ENCODE measurements at regions not wholly inside any gene's neighbourhood (a gene's known extent, or its start where the extent isn't known, plus 50 kb on each side); places are given as distances from the start of the nearest gene placed in this dataset.

DNA sequence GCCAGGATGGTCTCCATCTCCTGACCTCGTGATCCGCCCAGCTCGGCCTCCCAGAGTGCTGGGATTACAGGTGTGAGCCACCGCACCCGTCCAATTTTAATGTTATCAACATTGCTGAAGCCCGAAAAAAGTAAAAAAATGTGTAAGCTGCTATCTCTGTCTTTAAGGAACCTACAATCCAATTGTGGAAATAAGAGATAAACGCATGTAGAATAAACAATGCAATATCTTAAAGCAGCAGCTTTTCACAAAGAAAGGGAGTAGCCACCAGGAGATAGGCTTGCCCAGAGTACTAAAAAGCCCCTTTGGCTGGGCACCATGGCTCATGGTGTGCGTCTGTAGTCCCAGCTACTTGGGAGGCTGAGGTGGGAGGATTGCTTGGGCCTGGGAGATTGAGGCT lies 282.9 kb upstream of the LYZL1 start:
- H3K9me2 ChIP-seq (replicated peaks; ENCODE audit: control insufficient read depth, low read length): no peaks in the 10 kb centered on the region
- TF ChIP-seq, protein P1, sequence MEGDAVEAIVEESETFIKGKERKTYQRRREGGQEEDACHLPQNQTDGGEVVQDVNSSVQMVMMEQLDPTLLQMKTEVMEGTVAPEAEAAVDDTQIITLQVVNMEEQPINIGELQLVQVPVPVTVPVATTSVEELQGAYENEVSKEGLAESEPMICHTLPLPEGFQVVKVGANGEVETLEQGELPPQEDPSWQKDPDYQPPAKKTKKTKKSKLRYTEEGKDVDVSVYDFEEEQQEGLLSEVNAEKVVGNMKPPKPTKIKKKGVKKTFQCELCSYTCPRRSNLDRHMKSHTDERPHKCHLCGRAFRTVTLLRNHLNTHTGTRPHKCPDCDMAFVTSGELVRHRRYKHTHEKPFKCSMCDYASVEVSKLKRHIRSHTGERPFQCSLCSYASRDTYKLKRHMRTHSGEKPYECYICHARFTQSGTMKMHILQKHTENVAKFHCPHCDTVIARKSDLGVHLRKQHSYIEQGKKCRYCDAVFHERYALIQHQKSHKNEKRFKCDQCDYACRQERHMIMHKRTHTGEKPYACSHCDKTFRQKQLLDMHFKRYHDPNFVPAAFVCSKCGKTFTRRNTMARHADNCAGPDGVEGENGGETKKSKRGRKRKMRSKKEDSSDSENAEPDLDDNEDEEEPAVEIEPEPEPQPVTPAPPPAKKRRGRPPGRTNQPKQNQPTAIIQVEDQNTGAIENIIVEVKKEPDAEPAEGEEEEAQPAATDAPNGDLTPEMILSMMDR (IDR thresholded peaks at IDR 0.05; ENCODE audit: low read depth, low read length, poor library complexity, severe bottlenecking): no peak
- TF ChIP-seq EZH2phosphoT487 (IDR thresholded peaks at IDR 0.05; ENCODE audit: borderline replicate concordance, low read length): no peak
- H3K9me3 ChIP-seq (ENCODE audit: control insufficient read depth, insufficient read depth, low read length): no peaks in the 10 kb centered on the region
- no peaks in the 10 kb centered on the region for H4K20me1 ChIP-seq (ENCODE audit: control insufficient read depth, insufficient read depth, low read depth, low read length)
- H3K4me2 ChIP-seq (ENCODE audit: low read length): no peak overlapping the region
- no peaks in the 10 kb centered on the region for H3K79me2 ChIP-seq (ENCODE audit: control insufficient read depth, low read length)
- no peak overlapping the region for H3K27ac ChIP-seq (ENCODE audit: low read depth, low read length)
- H3K4me3 ChIP-seq (ENCODE audit: low read length): no peak overlapping the region
- no peaks in the 10 kb centered on the region for H3K36me3 ChIP-seq (ENCODE audit: control insufficient read depth, low read length)
- no peaks in the 10 kb centered on the region for H3K27me3 ChIP-seq (ENCODE audit: control insufficient read depth, low read length)
- no peaks in the 10 kb centered on the region for H3F3A ChIP-seq (ENCODE audit: control insufficient read depth, insufficient read depth)
- no peaks in the 10 kb centered on the region for H3K4me1 ChIP-seq (ENCODE audit: control insufficient read depth, low read length)

DNA sequence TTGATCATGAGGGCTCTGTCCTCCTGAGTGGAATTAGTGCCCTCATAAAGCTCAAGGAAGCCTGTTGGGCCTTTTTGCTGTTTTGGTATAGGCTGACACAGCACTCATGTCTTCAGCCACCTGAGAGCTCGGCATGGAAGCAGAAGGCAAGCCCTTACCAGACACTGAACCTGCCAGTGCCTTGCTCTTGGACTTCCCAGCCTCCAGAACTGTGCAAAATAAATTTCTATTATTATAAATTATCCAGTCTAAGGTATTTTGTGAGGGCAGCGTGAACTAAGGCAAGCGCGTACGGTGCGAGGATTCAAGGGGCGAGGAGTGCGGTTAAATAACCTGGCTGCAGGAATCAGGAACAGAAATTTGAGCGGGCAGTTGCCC lies 281.5 kb upstream of the LYZL1 start:
- no peaks in the 10 kb centered on the region for H4K20me1 ChIP-seq (ENCODE audit: control insufficient read depth, insufficient read depth, low read depth, low read length)
- no peaks in the 10 kb centered on the region for H3K9me3 ChIP-seq (ENCODE audit: control insufficient read depth, insufficient read depth, low read length)
- H3K4me3 ChIP-seq (ENCODE audit: low read length): no peak overlapping the region
- H3K4me1 ChIP-seq (ENCODE audit: control insufficient read depth, low read length): no peaks in the 10 kb centered on the region
- H3K79me2 ChIP-seq (ENCODE audit: control insufficient read depth, low read length): no peaks in the 10 kb centered on the region
- TF ChIP-seq EZH2phosphoT487 (IDR thresholded peaks at IDR 0.05; ENCODE audit: borderline replicate concordance, low read length): no peak
- TF ChIP-seq, protein P1 (IDR thresholded peaks at IDR 0.05; ENCODE audit: low read depth, low read length, poor library complexity, severe bottlenecking): no peak
- no peaks in the 10 kb centered on the region for H3F3A ChIP-seq (ENCODE audit: control insufficient read depth, insufficient read depth)
- H3K9me2 ChIP-seq (replicated peaks; ENCODE audit: control insufficient read depth, low read length): no peaks in the 10 kb centered on the region
- H3K36me3 ChIP-seq (ENCODE audit: control insufficient read depth, low read length): no peaks in the 10 kb centered on the region
- H3K27me3 ChIP-seq (ENCODE audit: control insufficient read depth, low read length): no peaks in the 10 kb centered on the region
- H3K27ac ChIP-seq (ENCODE audit: low read depth, low read length): no peak overlapping the region
- H3K4me2 ChIP-seq (ENCODE audit: low read length): no peak overlapping the region

DNA sequence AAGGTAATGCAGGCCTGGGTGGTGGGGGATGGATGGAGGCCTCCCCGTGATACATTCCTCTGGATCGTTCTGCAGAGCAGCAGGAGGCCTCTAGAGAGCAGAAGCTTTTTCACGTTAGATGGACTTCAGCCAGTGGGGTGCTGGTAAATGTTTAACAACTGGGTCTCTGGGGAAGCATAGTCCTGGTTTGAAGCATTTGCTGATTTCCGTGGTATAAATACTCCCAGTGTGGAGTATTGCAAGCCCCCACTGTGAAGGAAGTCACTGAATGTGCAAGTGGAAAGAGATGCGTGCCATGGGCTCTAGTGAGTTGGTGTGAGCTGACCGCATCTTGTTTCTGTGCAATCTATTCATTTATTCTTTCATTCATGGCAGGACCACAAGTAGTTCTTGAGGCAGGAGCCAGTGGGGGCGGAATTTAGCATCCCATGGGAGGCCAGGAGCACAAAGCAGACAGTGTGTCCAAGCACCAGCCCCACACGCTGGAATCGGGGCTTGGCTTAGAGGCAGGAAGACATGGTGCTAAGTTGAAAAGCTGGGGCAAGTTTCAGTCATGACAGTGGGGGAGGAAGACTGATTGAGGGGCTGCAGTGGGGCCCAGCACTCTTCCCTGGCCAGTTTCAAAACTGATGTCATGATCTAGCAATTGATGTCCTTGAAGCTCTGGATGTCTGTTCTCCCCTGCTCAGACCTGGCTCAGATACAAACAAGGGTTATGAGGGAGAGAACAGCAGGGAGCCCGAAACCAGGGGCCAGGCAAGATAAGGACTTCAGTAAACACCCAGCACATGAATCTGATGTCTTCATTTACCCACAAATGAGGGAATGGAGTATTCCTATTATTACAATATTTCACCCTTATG lies 280.9 kb upstream of the LYZL1 start:
- H3K4me3 ChIP-seq (ENCODE audit: low read length): no peak overlapping the region
- H3K9me3 ChIP-seq (ENCODE audit: control insufficient read depth, insufficient read depth, low read length): no peaks in the 10 kb centered on the region
- H3K9me2 ChIP-seq (replicated peaks; ENCODE audit: control insufficient read depth, low read length): no peaks in the 10 kb centered on the region
- H3K27ac ChIP-seq (ENCODE audit: low read depth, low read length): no peak overlapping the region
- H3K4me1 ChIP-seq (ENCODE audit: control insufficient read depth, low read length): no peaks in the 10 kb centered on the region
- no peak for TF ChIP-seq EZH2phosphoT487 (IDR thresholded peaks at IDR 0.05; ENCODE audit: borderline replicate concordance, low read length)
- TF ChIP-seq, protein P1 (IDR thresholded peaks at IDR 0.05; ENCODE audit: low read depth, low read length, poor library complexity, severe bottlenecking): no peak
- no peaks in the 10 kb centered on the region for H3F3A ChIP-seq (ENCODE audit: control insufficient read depth, insufficient read depth)
- no peaks in the 10 kb centered on the region for H3K36me3 ChIP-seq (ENCODE audit: control insufficient read depth, low read length)
- no peaks in the 10 kb centered on the region for H3K79me2 ChIP-seq (ENCODE audit: control insufficient read depth, low read length)
- H3K4me2 ChIP-seq (ENCODE audit: low read length): no peak overlapping the region
- no peaks in the 10 kb centered on the region for H3K27me3 ChIP-seq (ENCODE audit: control insufficient read depth, low read length)
- no peaks in the 10 kb centered on the region for H4K20me1 ChIP-seq (ENCODE audit: control insufficient read depth, insufficient read depth, low read depth, low read length)

Measured in DOHH2 (cell line).